Smooth muscle cell (in vitro differentiated cells): ENCODE measurements at regions not wholly inside any gene's neighbourhood (a gene's known extent, or its start where the extent isn't known, plus 50 kb on each side); places are given as distances from the start of the nearest gene placed in this dataset.

Experiments
- DNase-seq: peaks from one replicate; lab custom pipeline; 2025; ENCODE audit not compliant: unreplicated experiment; lab: John Stamatoyannopoulos, UW
- H2AFZ ChIP-seq: fragments of 200-600 bp; sonication (generic); 2 replicates; pipeline ENCODE4 v1.6.0; 2016; ENCODE audit warnings: antibody characterized with exemption, low read depth, mild to moderate bottlenecking
- H3F3A ChIP-seq: fragments of 200-600 bp; sonication (generic); 2 replicates; pipeline ENCODE4 v1.6.0; 2017; ENCODE audit warnings: antibody characterized with exemption, low read depth
- H3K27ac ChIP-seq: fragments of 200-600 bp; sonication (generic); 2 replicates; pipeline ENCODE4 v1.5.1; 2016; ENCODE audit warnings: low read depth, mild to moderate bottlenecking
- H3K27me3 ChIP-seq: fragments of 200-600 bp; sonication (generic); 2 replicates; pipeline ENCODE4 v1.6.1; 2016; ENCODE audit warnings: low read depth, mild to moderate bottlenecking
- H3K36me3 ChIP-seq: fragments of 200-600 bp; sonication (generic); 2 replicates; pipeline ENCODE4 v1.5.1; 2016; ENCODE audit warnings: low read depth
- H3K4me1 ChIP-seq: fragments of 200-600 bp; sonication (generic); 2 replicates; pipeline ENCODE4 v1.5.1; 2016; ENCODE audit warnings: low read depth
- H3K4me2 ChIP-seq: fragments of 200-600 bp; sonication (generic); 2 replicates; pipeline ENCODE4 v1.6.0; 2016; ENCODE audit warnings: mild to moderate bottlenecking
- H3K4me3 ChIP-seq: fragments of 200-600 bp; sonication (generic); 2 replicates; pipeline ENCODE4 v1.5.1; 2016; ENCODE audit warnings: mild to moderate bottlenecking
- H3K79me2 ChIP-seq: fragments of 200-600 bp; sonication (generic); 2 replicates; pipeline ENCODE4 v1.6.0; 2016; ENCODE audit warnings: low read depth, mild to moderate bottlenecking
- H3K9ac ChIP-seq: fragments of 200-600 bp; sonication (generic); 2 replicates; pipeline ENCODE4 v1.6.0; 2016; ENCODE audit warnings: low read depth
- H3K9me3 ChIP-seq: fragments of 200-600 bp; sonication (generic); replicated peaks from 2 replicates; pipeline ENCODE4 v1.5.1; 2016; ENCODE audit warnings: low read depth
- H4K20me1 ChIP-seq: fragments of 200-600 bp; sonication (generic); 2 replicates; pipeline ENCODE4 v1.6.0; 2016; ENCODE audit warnings: low read depth
- CTCF ChIP-seq: fragments of 200-600 bp; sonication (generic); IDR thresholded peaks from 2 replicates; pipeline ENCODE4 v1.5.1; 2017; ENCODE audit warnings: borderline replicate concordance, mild to moderate bottlenecking, antibody characterized with exemption; ENCODE audit not compliant: insufficient read depth, poor library complexity, severe bottlenecking
- WGBS: methylation state at CpG from one replicate; pipeline ENCODE4 v1.1.7; 2016; ENCODE audit warnings: low lambda C conversion rate; 5-methylcytosine and 5-hydroxymethylcytosine counted together

DNA sequence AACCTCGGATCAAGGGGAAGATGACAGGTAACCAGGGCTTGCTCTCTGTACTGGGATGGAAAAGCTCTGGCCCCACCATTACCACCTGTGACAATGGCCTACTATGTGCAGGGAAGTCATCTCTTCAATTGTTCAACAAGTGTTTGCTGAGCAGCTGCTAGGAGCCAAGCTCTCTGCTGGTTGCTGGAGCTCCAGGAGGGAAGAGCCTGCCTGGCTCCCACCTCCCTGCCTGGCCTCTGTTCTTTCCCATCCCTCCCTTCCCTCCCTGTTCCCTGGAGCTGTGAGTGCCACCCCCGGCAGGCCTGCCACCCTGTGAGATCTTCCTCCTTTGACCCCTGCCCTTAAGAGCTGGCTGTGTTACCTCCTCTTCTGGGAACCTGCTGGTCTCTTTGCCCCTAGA lies 59.7 kb upstream of the IER5L start:
- H3K4me2 ChIP-seq: no peak overlapping the region
- peaks cover 8% of the 10 kb centered on the region for H3F3A ChIP-seq
- DNase-seq: no peak
- H3K27me3 ChIP-seq: no peaks in the 10 kb centered on the region
- no peaks in the 10 kb centered on the region for H3K36me3 ChIP-seq
- H2AFZ ChIP-seq: no peak overlapping the region
- H3K4me1 ChIP-seq: peaks cover 9% of the 10 kb centered on the region
- no peak overlapping the region for H3K27ac ChIP-seq
- H3K4me3 ChIP-seq: no peak overlapping the region
- no peaks in the 10 kb centered on the region for H4K20me1 ChIP-seq
- WGBS: 70% methylated on average over 2 of the region's 2 CpGs
- TF ChIP-seq CTCF: no peak
- no peaks in the 10 kb centered on the region for H3K9me3 ChIP-seq
- H3K79me2 ChIP-seq: no peaks in the 10 kb centered on the region
- H3K9ac ChIP-seq: no peak overlapping the region

GRCh38 chr9:129237164-129237611 lies 59.1 kb upstream of the IER5L start:
- Histone ChIP-seq H3K36me3 (no peaks in the 10 kb centered on the region), H3K9me3 (no peaks in the 10 kb centered on the region), H3K4me1 (peaks cover 9% of the 10 kb centered on the region), H3F3A (peaks cover 8% of the 10 kb centered on the region), H2AFZ (peak overlapping the region; percentile 13), H3K79me2 (no peaks in the 10 kb centered on the region), H3K9ac (no peak overlapping the region), H4K20me1 (no peaks in the 10 kb centered on the region), H3K4me2 (peak overlapping the region; percentile 74), H3K4me3 (peak overlapping the region; percentile 11), H3K27me3 (no peaks in the 10 kb centered on the region), H3K27ac (no peak overlapping the region)
- DNase-seq: no peak
- no peak for TF ChIP-seq CTCF
- 15% methylated on average over 13 of the region's 13 CpGs for WGBS

- H3K4me1 ChIP-seq: peaks cover 9% of the 10 kb centered on the region
- peaks cover 8% of the 10 kb centered on the region for H3F3A ChIP-seq
- TF ChIP-seq CTCF: no peak
- H3K9me3 ChIP-seq: no peaks in the 10 kb centered on the region
- no peaks in the 10 kb centered on the region for H3K79me2 ChIP-seq
- H3K4me2 ChIP-seq: peak overlapping the region; percentile 74
- H2AFZ ChIP-seq: peak overlapping the region; percentile 13
- no peaks in the 10 kb centered on the region for H4K20me1 ChIP-seq
- H3K4me3 ChIP-seq: peak overlapping the region; percentile 11
- no peaks in the 10 kb centered on the region for H3K27me3 ChIP-seq
- DNase-seq: no peak
- WGBS: 73% methylated on average over 12 of the region's 15 CpGs
- H3K36me3 ChIP-seq: no peaks in the 10 kb centered on the region
- H3K9ac ChIP-seq: no peak overlapping the region
- H3K27ac ChIP-seq: no peak overlapping the region
These were observed 58.5 kb upstream of the IER5L start for GRCh38 chr9:129236441-129237145.

DNA sequence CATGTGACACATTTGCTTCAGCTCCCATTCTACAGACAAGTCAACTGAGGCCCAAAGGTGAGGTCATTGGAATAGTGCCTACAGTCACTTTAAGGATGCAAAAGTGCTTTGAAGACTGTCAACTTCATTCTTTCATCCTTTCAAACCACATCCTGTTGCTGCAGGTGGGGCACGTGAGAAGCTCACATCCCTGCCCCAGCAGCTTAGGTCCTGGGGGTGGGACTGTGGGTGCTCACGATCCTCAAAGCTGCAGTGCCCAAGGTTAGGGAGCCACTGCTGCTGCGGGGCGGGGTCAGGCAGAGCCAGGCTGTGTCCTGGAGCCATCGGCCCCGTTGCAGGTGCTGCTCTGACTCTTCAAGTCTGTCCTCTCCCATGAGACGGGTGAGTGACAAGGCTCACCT lies 57.9 kb upstream of the IER5L start:
- Histone ChIP-seq H3K4me1 (peaks cover 9% of the 10 kb centered on the region), H3K4me3 (no peak overlapping the region), H3K36me3 (no peaks in the 10 kb centered on the region), H3K27me3 (no peaks in the 10 kb centered on the region), H3K9me3 (no peaks in the 10 kb centered on the region), H3K27ac (no peak overlapping the region), H4K20me1 (no peaks in the 10 kb centered on the region), H2AFZ (no peak overlapping the region), H3K79me2 (no peaks in the 10 kb centered on the region), H3F3A (peaks cover 8% of the 10 kb centered on the region), H3K9ac (no peak overlapping the region), H3K4me2 (no peak overlapping the region)
- no peak for DNase-seq
- whole genome bisulfite sequencing: 74% methylated on average over 7 of the region's 7 CpGs
- TF ChIP-seq CTCF: no peak
